Neural cell (in vitro differentiated cells): ENCODE measurements at regions not wholly inside any gene's neighbourhood (a gene's known extent, or its start where the extent isn't known, plus 50 kb on each side); places are given as distances from the start of the nearest gene placed in this dataset.

Experiments
- H2AFZ ChIP-seq: fragments of 200-600, 300-800 bp; sonication (generic), shearing (Covaris generic); 2 replicates; pipeline ENCODE4 v1.6.0; 2014; ENCODE audit warnings: low read depth, mild to moderate bottlenecking, antibody characterized with exemption, low read length, moderate library complexity
- H3F3A ChIP-seq: fragments of 200-600 bp; shearing (Covaris generic); 2 replicates; pipeline ENCODE4 v1.6.1; 2016; ENCODE audit warnings: mild to moderate bottlenecking, moderate library complexity, mixed read lengths, antibody characterized with exemption, low read length; ENCODE audit not compliant: insufficient read depth, poor library complexity, severe bottlenecking
- H3K27ac ChIP-seq: fragments of 200-600, 300-800 bp; sonication (generic), shearing (Covaris generic); 2 replicates; pipeline ENCODE4 v1.5.1; 2014; ENCODE audit warnings: mild to moderate bottlenecking, low read length, moderate library complexity
- H3K27me3 ChIP-seq: fragments of 300-800, 200-600 bp; sonication (generic), shearing (Covaris generic); 2 replicates; pipeline ENCODE4 v1.6.0; 2014; ENCODE audit warnings: mild to moderate bottlenecking, low read depth, low read length, moderate library complexity; ENCODE audit not compliant: insufficient read depth
- H3K36me3 ChIP-seq: fragments of 300-800, 200-600 bp; sonication (generic), shearing (Covaris generic); 2 replicates; pipeline ENCODE4 v1.5.1; 2014; ENCODE audit warnings: mild to moderate bottlenecking, antibody characterized with exemption, low read length, moderate library complexity; ENCODE audit not compliant: insufficient read depth
- H3K4me2 ChIP-seq: fragments of 300-800, 200-600 bp; sonication (generic), shearing (Covaris generic); 2 replicates; pipeline ENCODE4 v1.6.0; 2014; ENCODE audit warnings: mild to moderate bottlenecking, low read length
- H3K4me3 ChIP-seq: fragments of 300-800, 200-600 bp; sonication (generic), shearing (Covaris generic); 2 replicates; pipeline ENCODE4 v1.5.1; 2014; ENCODE audit warnings: mild to moderate bottlenecking, low read length, moderate library complexity
- H3K79me2 ChIP-seq: fragments of 200-600 bp; shearing (Covaris generic); replicated peaks from 2 replicates; pipeline ENCODE4 v1.6.0; 2014; ENCODE audit warnings: mild to moderate bottlenecking, low read length, moderate library complexity; ENCODE audit not compliant: insufficient read depth
- H3K9ac ChIP-seq: fragments of 300-800, 200-600 bp; sonication (generic), shearing (Covaris generic); 2 replicates; pipeline ENCODE4 v1.6.1; 2016; ENCODE audit warnings: mild to moderate bottlenecking, low read length, mixed read lengths
- H3K9me2 ChIP-seq: fragments of 200-600 bp; shearing (Covaris generic); 2 replicates; pipeline ENCODE4 v1.6.1; 2016; ENCODE audit warnings: mild to moderate bottlenecking, low read length, mixed read lengths; ENCODE audit not compliant: insufficient read depth
- H3K9me3 ChIP-seq: fragments of 200-600, 300-800 bp; sonication (generic), shearing (Covaris generic); 2 replicates; pipeline ENCODE4 v1.6.1; 2016; ENCODE audit warnings: mild to moderate bottlenecking, mixed run types, low read length, moderate library complexity, mixed read lengths
- H4K20me1 ChIP-seq: fragments of 200-600 bp; shearing (Covaris generic); 2 replicates; pipeline ENCODE4 v1.6.1; 2016; ENCODE audit warnings: mild to moderate bottlenecking, mixed run types; ENCODE audit not compliant: insufficient read depth
- CTCF ChIP-seq: fragments of 450-650 bp; IDR thresholded peaks from 2 replicates; pipeline ENCODE4 v1.5.1; 2014; ENCODE audit warnings: antibody characterized with exemption, mild to moderate bottlenecking, moderate library complexity; ENCODE audit not compliant: poor library complexity, severe bottlenecking
- EP300 ChIP-seq: fragments of 450-650 bp; conservative IDR thresholded peaks from 2 replicates; pipeline ENCODE4 v1.6.1; 2014; ENCODE audit warnings: antibody characterized with exemption, mild to moderate bottlenecking, moderate library complexity; ENCODE audit not compliant: poor library complexity, severe bottlenecking
- EZH2 ChIP-seq: fragments of 200-600, 300-800 bp; shearing (Covaris generic), sonication (generic); IDR thresholded peaks from 2 replicates; pipeline ENCODE4 v1.6.1; 2014; ENCODE audit warnings: antibody characterized with exemption, low read length, borderline replicate concordance, mild to moderate bottlenecking; ENCODE audit not compliant: insufficient read depth, poor library complexity, severe bottlenecking
- MXI1 ChIP-seq: fragments of 450-650 bp; conservative IDR thresholded peaks from 2 replicates; pipeline ENCODE4 v1.6.1; 2014; ENCODE audit warnings: antibody characterized with exemption, mild to moderate bottlenecking; ENCODE audit not compliant: poor library complexity, severe bottlenecking
- POLR2AphosphoS5 ChIP-seq: IDR thresholded peaks from 2 replicates; pipeline ENCODE4 v1.6.1; 2012
- RAD21 ChIP-seq: fragments of 450-650 bp; conservative IDR thresholded peaks from 2 replicates; pipeline ENCODE4 v1.6.1; 2014; ENCODE audit warnings: antibody characterized with exemption, mild to moderate bottlenecking, moderate library complexity
- SMC3 ChIP-seq: fragments of 450-650 bp; conservative IDR thresholded peaks from 2 replicates; pipeline ENCODE4 v1.6.1; 2014; ENCODE audit warnings: antibody characterized with exemption, mild to moderate bottlenecking, moderate library complexity; ENCODE audit not compliant: poor library complexity
- TAF1 ChIP-seq: IDR thresholded peaks from 2 replicates; pipeline ENCODE4 v1.6.1; 2012; ENCODE audit warnings: low read depth
- TF ChIP-seq, protein P1 (sequence below): IDR thresholded peaks from 2 replicates; pipeline ENCODE4 v1.6.1; 2012; ENCODE audit warnings: borderline replicate concordance

DNA sequence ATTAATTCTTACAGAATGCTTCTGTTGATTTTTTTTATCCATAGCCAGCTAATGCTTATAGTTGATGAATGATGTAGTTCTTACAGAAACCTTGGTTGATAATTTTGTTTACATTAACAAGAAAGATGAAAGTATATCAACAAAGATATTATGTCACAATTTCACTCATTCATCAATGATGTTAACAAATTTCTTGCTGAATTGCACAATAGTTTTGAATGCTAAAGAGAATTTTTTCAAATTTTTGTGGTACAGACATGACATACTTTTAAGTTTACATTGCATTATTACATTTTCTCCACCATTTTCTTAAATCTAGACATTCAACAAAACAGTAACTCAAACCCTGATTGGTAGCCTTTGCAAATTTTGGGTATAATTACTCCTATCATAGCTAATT lies 236.3 kb downstream of the FOXD2 start:
- Histone ChIP-seq H3K9me2 (no peaks in the 10 kb centered on the region), H3K27me3 (no peaks in the 10 kb centered on the region), H3K4me3 (no peak overlapping the region), H3K36me3 (no peaks in the 10 kb centered on the region), H3K9ac (no peak overlapping the region), H3K4me2 (no peak overlapping the region), H3F3A (no peaks in the 10 kb centered on the region), H3K79me2 (no peaks in the 10 kb centered on the region), H4K20me1 (no peaks in the 10 kb centered on the region), H2AFZ (no peak overlapping the region), H3K27ac (no peak overlapping the region), H3K9me3 (no peaks in the 10 kb centered on the region)
- TF ChIP-seq EP300 (no peak), TAF1 (no peak), EZH2 (no peak), MXI1 (no peak), CTCF (no peak), RAD21 (no peak), POLR2AphosphoS5 (no peak), SMC3 (no peak)
- TF ChIP-seq, protein P1, sequence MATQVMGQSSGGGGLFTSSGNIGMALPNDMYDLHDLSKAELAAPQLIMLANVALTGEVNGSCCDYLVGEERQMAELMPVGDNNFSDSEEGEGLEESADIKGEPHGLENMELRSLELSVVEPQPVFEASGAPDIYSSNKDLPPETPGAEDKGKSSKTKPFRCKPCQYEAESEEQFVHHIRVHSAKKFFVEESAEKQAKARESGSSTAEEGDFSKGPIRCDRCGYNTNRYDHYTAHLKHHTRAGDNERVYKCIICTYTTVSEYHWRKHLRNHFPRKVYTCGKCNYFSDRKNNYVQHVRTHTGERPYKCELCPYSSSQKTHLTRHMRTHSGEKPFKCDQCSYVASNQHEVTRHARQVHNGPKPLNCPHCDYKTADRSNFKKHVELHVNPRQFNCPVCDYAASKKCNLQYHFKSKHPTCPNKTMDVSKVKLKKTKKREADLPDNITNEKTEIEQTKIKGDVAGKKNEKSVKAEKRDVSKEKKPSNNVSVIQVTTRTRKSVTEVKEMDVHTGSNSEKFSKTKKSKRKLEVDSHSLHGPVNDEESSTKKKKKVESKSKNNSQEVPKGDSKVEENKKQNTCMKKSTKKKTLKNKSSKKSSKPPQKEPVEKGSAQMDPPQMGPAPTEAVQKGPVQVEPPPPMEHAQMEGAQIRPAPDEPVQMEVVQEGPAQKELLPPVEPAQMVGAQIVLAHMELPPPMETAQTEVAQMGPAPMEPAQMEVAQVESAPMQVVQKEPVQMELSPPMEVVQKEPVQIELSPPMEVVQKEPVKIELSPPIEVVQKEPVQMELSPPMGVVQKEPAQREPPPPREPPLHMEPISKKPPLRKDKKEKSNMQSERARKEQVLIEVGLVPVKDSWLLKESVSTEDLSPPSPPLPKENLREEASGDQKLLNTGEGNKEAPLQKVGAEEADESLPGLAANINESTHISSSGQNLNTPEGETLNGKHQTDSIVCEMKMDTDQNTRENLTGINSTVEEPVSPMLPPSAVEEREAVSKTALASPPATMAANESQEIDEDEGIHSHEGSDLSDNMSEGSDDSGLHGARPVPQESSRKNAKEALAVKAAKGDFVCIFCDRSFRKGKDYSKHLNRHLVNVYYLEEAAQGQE, result no peak

DNA sequence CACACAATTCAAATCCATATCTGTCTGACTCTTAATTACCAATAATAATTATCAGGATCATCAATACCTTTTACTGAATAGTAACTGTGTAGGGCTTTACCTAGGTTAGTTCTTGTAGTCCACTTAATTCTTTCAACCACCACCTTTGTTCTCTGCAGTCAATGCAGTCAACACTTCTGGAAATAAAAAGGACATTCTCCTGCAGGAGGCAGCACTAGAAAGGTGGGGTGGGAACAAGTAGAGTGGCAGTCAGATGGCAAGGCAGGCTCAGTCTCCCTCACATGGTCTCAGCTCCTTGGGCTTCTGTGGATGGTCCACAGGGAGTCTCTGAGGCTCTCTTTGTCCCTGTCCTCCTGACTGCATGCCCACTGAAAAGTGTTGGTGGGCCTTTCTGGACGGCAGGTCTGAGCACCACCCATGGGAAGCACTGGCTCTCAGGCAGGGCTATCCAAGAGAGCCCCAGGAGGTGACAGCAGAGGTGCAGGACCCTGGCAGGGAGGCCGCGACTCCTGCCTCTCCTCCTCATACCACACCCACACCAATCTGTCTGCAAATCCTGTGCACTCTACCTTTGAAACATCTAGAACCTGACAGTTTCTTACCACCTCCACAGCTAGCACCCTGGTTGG lies 237.3 kb downstream of the FOXD2 start:
- no peaks in the 10 kb centered on the region for H3K36me3 ChIP-seq

More for the DNA sequence above, 237.3 kb downstream of the FOXD2 start:
- Histone ChIP-seq H3K9ac (no peak overlapping the region), H3K4me3 (no peak overlapping the region), H3K4me2 (no peak overlapping the region), H3K79me2 (no peaks in the 10 kb centered on the region), H3K9me3 (no peaks in the 10 kb centered on the region), H3F3A (no peaks in the 10 kb centered on the region), H3K27me3 (no peaks in the 10 kb centered on the region), H3K9me2 (no peaks in the 10 kb centered on the region), H4K20me1 (no peaks in the 10 kb centered on the region), H3K27ac (no peak overlapping the region), H2AFZ (no peak overlapping the region)
- TF ChIP-seq MXI1 (no peak), SMC3 (no peak), POLR2AphosphoS5 (no peak), EZH2 (no peak), CTCF (no peak), TAF1 (no peak)
- TF ChIP-seq, protein P1, result no peak
